Type B pancreatic cell (in vitro differentiated cells): ENCODE measurements at regions not wholly inside any gene's neighbourhood (a gene's known extent, or its start where the extent isn't known, plus 50 kb on each side); places are given as distances from the start of the nearest gene placed in this dataset.

ENCODE experiments used
- DNase-seq: peaks from one replicate; pipeline ENCODE4 v3.0.0; 2021; ENCODE audit warnings: mixed read lengths; ENCODE audit not compliant: unreplicated experiment; ENCODE audit errors: extremely low spot score
- H3K27ac Mint-ChIP-seq: 2 replicates; pipeline ENCODE4 v1.8.0; 2021; ENCODE audit warnings: mild to moderate bottlenecking, mixed read lengths
- H3K27me3 Mint-ChIP-seq: 2 replicates; pipeline ENCODE4 v1.8.0; 2021; ENCODE audit warnings: mixed read lengths
- H3K36me3 Mint-ChIP-seq: 2 replicates; pipeline ENCODE4 v1.8.0; 2021; ENCODE audit warnings: mixed read lengths
- H3K4me1 Mint-ChIP-seq: one replicate; pipeline ENCODE4 v1.8.0; 2021; ENCODE audit warnings: mixed read lengths; ENCODE audit not compliant: unreplicated experiment
- H3K4me3 Mint-ChIP-seq: 2 replicates; pipeline ENCODE4 v1.8.0; 2021; ENCODE audit warnings: mild to moderate bottlenecking, mixed read lengths
- H3K9me3 Mint-ChIP-seq: 2 replicates; pipeline ENCODE4 v1.8.0; 2021; ENCODE audit warnings: mixed read lengths
- TF ChIP-seq, protein P1 (sequence below): fragments of 200-600 bp; sonication (generic); conservative IDR thresholded peaks from 2 replicates; pipeline ENCODE4 v1.5.0; 2021; ENCODE audit warnings: antibody characterized with exemption, mild to moderate bottlenecking

DNA sequence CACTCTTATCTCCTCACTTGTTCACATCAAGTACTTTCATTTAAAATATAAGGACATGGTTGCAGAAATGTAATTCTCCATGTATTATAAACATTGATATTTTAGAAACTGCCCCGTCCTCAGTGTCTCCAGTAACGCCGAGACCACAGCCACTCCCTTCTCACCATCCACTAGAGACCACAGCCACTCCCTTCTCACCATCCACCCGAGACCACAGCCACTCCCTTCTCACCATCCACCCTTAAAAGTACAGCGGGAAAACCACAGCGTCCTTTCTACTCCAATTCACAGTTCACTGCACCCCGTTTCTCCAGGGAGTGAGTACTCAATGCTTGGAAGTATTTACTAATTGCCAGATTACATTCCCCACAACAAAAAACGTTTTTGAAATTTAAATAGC, 1452.2 kb upstream of the ACVR2A start:
- H3K27me3 Mint-ChIP-seq: no peaks in the 10 kb centered on the region
- TF ChIP-seq, protein P1, sequence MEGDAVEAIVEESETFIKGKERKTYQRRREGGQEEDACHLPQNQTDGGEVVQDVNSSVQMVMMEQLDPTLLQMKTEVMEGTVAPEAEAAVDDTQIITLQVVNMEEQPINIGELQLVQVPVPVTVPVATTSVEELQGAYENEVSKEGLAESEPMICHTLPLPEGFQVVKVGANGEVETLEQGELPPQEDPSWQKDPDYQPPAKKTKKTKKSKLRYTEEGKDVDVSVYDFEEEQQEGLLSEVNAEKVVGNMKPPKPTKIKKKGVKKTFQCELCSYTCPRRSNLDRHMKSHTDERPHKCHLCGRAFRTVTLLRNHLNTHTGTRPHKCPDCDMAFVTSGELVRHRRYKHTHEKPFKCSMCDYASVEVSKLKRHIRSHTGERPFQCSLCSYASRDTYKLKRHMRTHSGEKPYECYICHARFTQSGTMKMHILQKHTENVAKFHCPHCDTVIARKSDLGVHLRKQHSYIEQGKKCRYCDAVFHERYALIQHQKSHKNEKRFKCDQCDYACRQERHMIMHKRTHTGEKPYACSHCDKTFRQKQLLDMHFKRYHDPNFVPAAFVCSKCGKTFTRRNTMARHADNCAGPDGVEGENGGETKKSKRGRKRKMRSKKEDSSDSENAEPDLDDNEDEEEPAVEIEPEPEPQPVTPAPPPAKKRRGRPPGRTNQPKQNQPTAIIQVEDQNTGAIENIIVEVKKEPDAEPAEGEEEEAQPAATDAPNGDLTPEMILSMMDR: no peak
- H3K36me3 Mint-ChIP-seq: no peaks in the 10 kb centered on the region
- no peaks in the 10 kb centered on the region for H3K9me3 Mint-ChIP-seq
- H3K4me3 Mint-ChIP-seq: no peak overlapping the region
- H3K4me1 Mint-ChIP-seq: peaks cover 8% of the 10 kb centered on the region
- DNase-seq: no peak
- H3K27ac Mint-ChIP-seq: no peak overlapping the region

DNA sequence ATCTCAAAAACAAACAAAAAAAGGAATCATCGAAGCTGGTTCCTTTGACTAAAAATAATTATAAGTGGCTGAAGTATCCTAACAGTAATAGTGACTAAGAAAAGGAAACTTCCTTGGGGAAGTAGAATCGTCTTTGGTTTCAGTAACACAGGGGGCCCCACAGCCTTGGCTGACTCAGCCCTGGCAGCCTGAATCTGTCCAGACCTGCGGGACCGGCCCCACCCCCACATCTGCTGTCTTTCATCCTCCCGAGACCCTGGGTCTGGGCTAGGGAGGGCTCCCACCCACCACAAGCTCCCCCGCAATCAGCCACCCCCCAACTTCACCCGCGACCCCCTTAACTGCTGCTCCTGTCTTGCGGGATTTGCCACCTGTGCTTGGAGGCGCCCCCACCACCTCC, 1452.6 kb upstream of the ACVR2A start:
- no peaks in the 10 kb centered on the region for H3K9me3 Mint-ChIP-seq
- no peak overlapping the region for H3K27ac Mint-ChIP-seq
- H3K4me1 Mint-ChIP-seq: peaks cover 7% of the 10 kb centered on the region
- TF ChIP-seq, protein P1: no peak
- no peak for DNase-seq
- H3K4me3 Mint-ChIP-seq: no peak overlapping the region
- H3K27me3 Mint-ChIP-seq: no peaks in the 10 kb centered on the region
- H3K36me3 Mint-ChIP-seq: no peaks in the 10 kb centered on the region

DNA sequence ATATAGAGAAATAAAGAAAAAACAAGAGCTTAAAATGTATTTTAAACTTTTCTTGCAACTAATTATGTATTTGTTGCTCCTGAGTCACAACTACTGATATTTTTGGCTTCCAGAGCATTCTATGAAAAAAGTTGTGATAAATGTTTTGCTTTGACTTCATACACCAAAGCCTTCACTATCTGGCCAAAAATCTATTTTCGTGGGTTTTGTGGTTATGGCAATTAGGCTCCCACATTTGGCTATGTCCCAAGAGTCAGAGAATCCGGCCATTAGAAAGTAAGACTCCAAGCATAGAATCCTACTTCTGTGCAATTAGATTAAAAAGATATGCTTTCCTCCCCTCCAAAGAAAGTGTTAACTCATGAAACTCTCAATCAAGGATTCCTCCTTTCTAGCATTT, 1456.1 kb upstream of the ACVR2A start:
- Mint-ChIP-seq H3K36me3 (no peaks in the 10 kb centered on the region), H3K4me1 (no peaks in the 10 kb centered on the region), H3K27me3 (peaks cover 5% of the 10 kb centered on the region), H3K27ac (no peak overlapping the region), H3K4me3 (no peak overlapping the region), H3K9me3 (no peaks in the 10 kb centered on the region)
- no peak for DNase-seq
- TF ChIP-seq, protein P1: no peak

DNA sequence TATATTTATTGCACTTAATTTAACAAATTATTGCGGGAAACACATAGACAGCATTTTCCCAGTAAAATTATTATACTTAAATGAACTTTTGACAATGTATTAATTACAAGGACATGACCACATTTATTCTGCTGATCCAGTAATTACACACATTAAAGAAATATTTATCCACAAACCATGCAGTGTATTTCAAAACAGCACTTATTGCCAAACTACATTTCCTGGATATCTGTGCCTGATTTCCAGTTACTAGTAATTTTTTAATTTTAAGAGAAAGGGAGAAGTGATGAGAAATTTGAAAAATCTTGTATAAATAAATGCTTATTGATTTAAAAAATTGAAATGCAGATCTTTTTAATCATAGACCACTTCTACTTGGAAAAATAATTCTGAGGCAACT, 1458.7 kb upstream of the ACVR2A start:
- TF ChIP-seq, protein P1: no peak
- H3K27me3 Mint-ChIP-seq: peaks cover 5% of the 10 kb centered on the region
- no peak overlapping the region for H3K4me3 Mint-ChIP-seq
- H3K27ac Mint-ChIP-seq: no peak overlapping the region
- DNase-seq: no peak
- H3K4me1 Mint-ChIP-seq: no peaks in the 10 kb centered on the region
- no peaks in the 10 kb centered on the region for H3K9me3 Mint-ChIP-seq
- H3K36me3 Mint-ChIP-seq: no peaks in the 10 kb centered on the region

DNA sequence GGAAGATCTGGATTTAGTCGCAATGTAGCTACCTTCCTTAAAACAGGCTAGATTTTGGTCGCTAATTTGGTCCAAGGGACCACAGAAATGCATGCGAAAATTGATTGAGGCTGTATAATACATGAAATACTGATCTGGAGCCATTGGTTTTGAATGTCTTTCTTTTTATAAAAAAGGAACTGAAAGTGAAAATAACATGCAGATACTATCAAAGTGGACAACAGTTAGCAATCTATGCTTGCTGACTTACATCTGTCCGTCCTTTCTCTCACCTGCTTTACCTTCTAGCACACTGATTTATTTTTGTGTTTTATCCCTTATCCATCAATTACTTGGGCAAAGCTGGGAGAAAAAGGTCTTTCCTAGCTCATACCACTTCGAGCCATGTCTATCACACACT, 1459.8 kb upstream of the ACVR2A start:
- H3K4me1 Mint-ChIP-seq: no peaks in the 10 kb centered on the region
- no peak for DNase-seq
- TF ChIP-seq, protein P1: no peak
- no peaks in the 10 kb centered on the region for H3K9me3 Mint-ChIP-seq
- H3K36me3 Mint-ChIP-seq: no peaks in the 10 kb centered on the region
- H3K4me3 Mint-ChIP-seq: no peak overlapping the region
- no peak overlapping the region for H3K27ac Mint-ChIP-seq
- peaks cover 5% of the 10 kb centered on the region for H3K27me3 Mint-ChIP-seq

DNA sequence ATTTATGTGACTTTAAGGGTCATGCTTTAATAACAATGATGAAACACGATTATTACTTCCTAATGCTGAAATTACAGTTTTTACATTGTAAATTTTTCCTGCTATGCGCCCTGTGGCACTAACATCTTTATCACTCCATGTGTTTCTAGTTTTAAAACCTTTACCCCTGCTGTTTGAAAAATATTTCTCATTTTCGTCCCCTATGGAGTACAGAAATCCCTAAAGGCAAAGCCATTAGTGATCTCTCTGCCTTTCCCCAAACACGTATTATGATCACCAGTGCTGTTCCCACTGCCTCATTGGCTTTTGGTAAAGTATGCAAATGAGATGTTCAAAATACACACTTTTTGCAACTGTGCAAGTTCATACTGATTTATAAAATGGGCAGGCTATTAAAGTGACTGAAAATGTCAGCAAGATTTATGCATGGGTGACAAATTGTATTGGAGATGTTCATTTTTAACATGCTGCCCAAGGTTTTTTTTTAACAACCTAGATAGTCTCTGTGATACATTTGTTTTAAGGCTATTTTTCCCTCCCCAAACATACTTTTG, 1468.2 kb upstream of the ACVR2A start:
- peaks cover 10% of the 10 kb centered on the region for H3K9me3 Mint-ChIP-seq
- no peak for DNase-seq
- TF ChIP-seq, protein P1: no peak
- H3K27ac Mint-ChIP-seq: no peak overlapping the region
- peaks cover 17% of the 10 kb centered on the region for H3K27me3 Mint-ChIP-seq
- H3K4me3 Mint-ChIP-seq: peak overlapping the region; percentile 5
- H3K36me3 Mint-ChIP-seq: peaks cover 3% of the 10 kb centered on the region
- peaks cover 23% of the 10 kb centered on the region for H3K4me1 Mint-ChIP-seq
